ENCODE measurements at regions not wholly inside any gene's neighbourhood (a gene's known extent, or its start where the extent isn't known, plus 50 kb on each side); places are given as distances from the start of the nearest gene placed in this dataset.
A peak's percentile ranks its signal among the peaks of the same experiment; 100 is the strongest.

DNA sequence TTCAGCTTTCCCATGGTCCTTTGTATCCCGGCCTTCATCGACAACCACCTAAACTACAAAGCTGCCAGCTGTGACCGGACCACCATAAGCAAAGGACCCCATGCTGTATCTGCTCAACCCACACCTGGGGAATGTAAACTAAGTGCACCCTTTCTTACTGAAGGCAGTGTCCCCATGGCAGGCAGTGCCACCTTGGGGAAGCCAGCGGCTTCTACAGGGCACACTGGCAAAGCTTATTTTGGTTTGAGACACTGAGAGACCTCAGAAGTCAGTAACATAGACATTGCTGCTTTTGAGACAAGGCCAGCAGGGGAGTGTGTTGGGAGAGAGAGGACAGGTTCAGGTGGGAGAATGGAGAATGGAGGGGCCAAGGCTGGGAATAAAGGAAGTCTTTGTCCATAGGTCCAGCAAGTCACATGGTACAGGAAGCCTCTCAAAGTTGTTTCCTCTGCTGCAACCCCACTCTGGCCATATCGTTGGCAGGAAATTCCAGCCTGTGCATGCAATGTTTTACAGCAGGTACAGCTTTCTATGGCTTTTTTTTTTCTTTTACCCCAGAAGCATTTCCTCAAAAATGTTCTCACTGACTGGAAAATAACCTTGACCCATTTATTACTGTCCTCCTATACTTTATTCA is 85.9 kb upstream of the NPVF start:
- RAD21 ChIA-PET (ENCODE audit: low non-redundant PET in 1 of 2, low total read pairs in 2 of 2, uncharacterized antibody in 2 of 2, unreplicated experiment in 2 of 2): no interaction called here
- Histone ChIP-seq H3K27ac (ENCODE audit: low read depth, low read length) (no peak overlapping the region), H3K4me3 (replicated peaks in 1 of 2; ENCODE audit: low read depth in 1 of 2, low read length in 2 of 2) (no peak overlapping the region), H3K4me2 (ENCODE audit: low read length) (no peak overlapping the region), H3K36me3 (ENCODE audit: control insufficient read depth in 1 of 2, insufficient read depth in 2 of 2, low read length in 2 of 2) (no peaks in the 10 kb centered on the region), H4K20me1 (ENCODE audit: insufficient read depth) (no peaks in the 10 kb centered on the region), H3K4me1 (ENCODE audit: control insufficient read depth in 1 of 2, insufficient read depth in 2 of 2, low read length in 2 of 2) (no peaks in the 10 kb centered on the region), H3K27me3 (ENCODE audit: insufficient read depth, low read length) (peaks cover 30% of the 10 kb centered on the region), H3K9ac (ENCODE audit: low read length) (no peak overlapping the region), H3K9me3 (ENCODE audit: control insufficient read depth in 1 of 2, insufficient read depth in 1 of 2, low read depth in 1 of 2, low read length in 2 of 2) (no peaks in the 10 kb centered on the region), H3K9me2 (ENCODE audit: insufficient read depth) (no peaks in the 10 kb centered on the region), H3K79me2 (ENCODE audit: insufficient read depth, low read length) (no peaks in the 10 kb centered on the region), H2AFZ (ENCODE audit: low read depth, low read length, poor library complexity, severe bottlenecking) (no peak overlapping the region)
- BruUV-seq (replicated peaks): no TSS peak
- CTCF ChIA-PET: no interaction called here
- ATAC-seq (peak; percentile 70), DNase-seq (ENCODE audit: low read depth, low spot score) (no peak)
- TF ChIP-seq, protein P1, sequence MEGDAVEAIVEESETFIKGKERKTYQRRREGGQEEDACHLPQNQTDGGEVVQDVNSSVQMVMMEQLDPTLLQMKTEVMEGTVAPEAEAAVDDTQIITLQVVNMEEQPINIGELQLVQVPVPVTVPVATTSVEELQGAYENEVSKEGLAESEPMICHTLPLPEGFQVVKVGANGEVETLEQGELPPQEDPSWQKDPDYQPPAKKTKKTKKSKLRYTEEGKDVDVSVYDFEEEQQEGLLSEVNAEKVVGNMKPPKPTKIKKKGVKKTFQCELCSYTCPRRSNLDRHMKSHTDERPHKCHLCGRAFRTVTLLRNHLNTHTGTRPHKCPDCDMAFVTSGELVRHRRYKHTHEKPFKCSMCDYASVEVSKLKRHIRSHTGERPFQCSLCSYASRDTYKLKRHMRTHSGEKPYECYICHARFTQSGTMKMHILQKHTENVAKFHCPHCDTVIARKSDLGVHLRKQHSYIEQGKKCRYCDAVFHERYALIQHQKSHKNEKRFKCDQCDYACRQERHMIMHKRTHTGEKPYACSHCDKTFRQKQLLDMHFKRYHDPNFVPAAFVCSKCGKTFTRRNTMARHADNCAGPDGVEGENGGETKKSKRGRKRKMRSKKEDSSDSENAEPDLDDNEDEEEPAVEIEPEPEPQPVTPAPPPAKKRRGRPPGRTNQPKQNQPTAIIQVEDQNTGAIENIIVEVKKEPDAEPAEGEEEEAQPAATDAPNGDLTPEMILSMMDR (IDR thresholded peaks at IDR 0.05 in 2 of 3, conservative IDR thresholded peaks at IDR 0.05 in 1 of 3; ENCODE audit: borderline replicate concordance in 1 of 3, insufficient read depth in 1 of 3, low read depth in 2 of 3, low read length in 2 of 3): 0 out of 6 replicates have a peak, but pooled peaks of 1 of the 3 experiments have one; percentile 10
- TF ChIP-seq JUND (IDR thresholded peaks at IDR 0.05) (no peak), RAD21 (IDR thresholded peaks at IDR 0.05; ENCODE audit: low read depth) (no peak)
- TF ChIP-seq, protein P2, sequence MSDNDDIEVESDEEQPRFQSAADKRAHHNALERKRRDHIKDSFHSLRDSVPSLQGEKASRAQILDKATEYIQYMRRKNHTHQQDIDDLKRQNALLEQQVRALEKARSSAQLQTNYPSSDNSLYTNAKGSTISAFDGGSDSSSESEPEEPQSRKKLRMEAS (IDR thresholded peaks at IDR 0.05): no peak
- POLR2A ChIA-PET: no interaction called here
- intact Hi-C loops (cut with micrococcal nuclease): no loop called here

DNA sequence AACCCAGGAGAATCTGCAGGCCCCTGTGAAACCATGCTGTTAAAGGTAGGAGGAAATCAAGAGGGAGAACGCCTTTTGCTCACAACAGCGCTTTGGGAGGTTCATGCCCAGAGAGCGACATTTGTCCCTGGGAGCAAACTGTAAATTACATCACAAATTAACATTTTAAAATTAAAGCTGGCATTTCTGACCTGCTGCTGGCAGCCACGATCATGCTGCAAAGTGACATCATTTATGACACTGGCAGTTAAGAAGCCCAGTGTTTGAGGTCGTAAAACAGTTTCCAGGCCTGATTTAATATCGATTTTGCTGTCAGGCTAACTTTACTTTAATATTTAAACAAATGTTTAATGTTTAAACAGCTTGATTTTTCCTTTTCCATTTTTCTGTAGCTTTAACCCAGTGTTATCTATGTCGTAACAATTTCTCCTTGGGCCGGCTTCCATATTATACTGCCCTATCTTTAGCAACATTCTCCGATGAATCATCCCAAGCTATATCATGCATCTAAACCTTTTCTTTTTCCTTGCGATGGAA is 86.5 kb upstream of the NPVF start:
- Histone ChIP-seq H3K9ac (ENCODE audit: low read length) (no peak overlapping the region), H3K9me2 (ENCODE audit: insufficient read depth) (no peaks in the 10 kb centered on the region), H4K20me1 (ENCODE audit: insufficient read depth) (no peaks in the 10 kb centered on the region), H3K4me2 (ENCODE audit: low read length) (no peak overlapping the region), H3K79me2 (ENCODE audit: insufficient read depth, low read length) (no peaks in the 10 kb centered on the region), H3K36me3 (ENCODE audit: control insufficient read depth in 1 of 2, insufficient read depth in 2 of 2, low read length in 2 of 2) (no peaks in the 10 kb centered on the region), H3K4me1 (ENCODE audit: control insufficient read depth in 1 of 2, insufficient read depth in 2 of 2, low read length in 2 of 2) (no peaks in the 10 kb centered on the region), H3K27me3 (ENCODE audit: insufficient read depth, low read length) (peaks cover 29% of the 10 kb centered on the region; the same call in 1 of the 2 replicates), H2AFZ (ENCODE audit: low read depth, low read length, poor library complexity, severe bottlenecking) (no peak overlapping the region), H3K4me3 (replicated peaks in 1 of 2; ENCODE audit: low read depth in 1 of 2, low read length in 2 of 2) (no peak overlapping the region), H3K9me3 (ENCODE audit: control insufficient read depth in 1 of 2, insufficient read depth in 1 of 2, low read depth in 1 of 2, low read length in 2 of 2) (no peaks in the 10 kb centered on the region), H3K27ac (ENCODE audit: low read depth, low read length) (no peak overlapping the region)
- ChIA-PET POLR2A (no interaction called here), CTCF (no interaction called here), RAD21 (ENCODE audit: low non-redundant PET in 1 of 2, low total read pairs in 2 of 2, uncharacterized antibody in 2 of 2, unreplicated experiment in 2 of 2) (no interaction called here)
- no peak for DNase-seq (ENCODE audit: low read depth, low spot score)
- TF ChIP-seq SP1 (IDR thresholded peaks at IDR 0.05; ENCODE audit: low read depth): no peak
- no peak for TF ChIP-seq EZH2phosphoT487 (IDR thresholded peaks at IDR 0.05; ENCODE audit: borderline replicate concordance)
- TF ChIP-seq POLR2A (IDR thresholded peaks at IDR 0.05; ENCODE audit: borderline replicate concordance, extremely low read depth, insufficient read depth, insufficient read length): no peak
- no peak for TF ChIP-seq RAD21 (IDR thresholded peaks at IDR 0.05; ENCODE audit: low read depth)
- TF ChIP-seq, protein P1 (IDR thresholded peaks at IDR 0.05 in 2 of 3, conservative IDR thresholded peaks at IDR 0.05 in 1 of 3; ENCODE audit: borderline replicate concordance in 1 of 3, insufficient read depth in 1 of 3, low read depth in 2 of 3, low read length in 2 of 3): no peak
- TF ChIP-seq CEBPB (IDR thresholded peaks at IDR 0.05; ENCODE audit: low read depth): no peak
- no peak for TF ChIP-seq EGR1 (IDR thresholded peaks at IDR 0.05; ENCODE audit: low read depth)
- no peak for TF ChIP-seq SRF (IDR thresholded peaks at IDR 0.05; ENCODE audit: low read depth)
- TF ChIP-seq SIN3A (IDR thresholded peaks at IDR 0.05; ENCODE audit: low read depth): no peak
- no peak for TF ChIP-seq TCF7L2 (IDR thresholded peaks at IDR 0.05; ENCODE audit: borderline replicate concordance, extremely low read depth, insufficient read depth, insufficient read length)
- no peak for TF ChIP-seq YY1 (IDR thresholded peaks at IDR 0.05; ENCODE audit: extremely low read depth, insufficient replicate concordance, low read depth, low read length)
- no peak for TF ChIP-seq ZFX (IDR thresholded peaks at IDR 0.05)
- TF ChIP-seq CBX3 (IDR thresholded peaks at IDR 0.05; ENCODE audit: low read depth): no peak
- no peak for TF ChIP-seq ZNF274 (IDR thresholded peaks at IDR 0.05; ENCODE audit: low read depth, low read length)
- TF ChIP-seq FOSL1 (IDR thresholded peaks at IDR 0.05; ENCODE audit: low read depth): no peak
- no peak for ATAC-seq
- intact Hi-C loops (cut with micrococcal nuclease): no loop called here
- no TSS peak for BruUV-seq (replicated peaks)

Measured in HCT116 (cell line).